Prostate gland (tissue), 2 donors: ENCODE measurements at regions not wholly inside any gene's neighbourhood (a gene's known extent, or its start where the extent isn't known, plus 50 kb on each side); places are given as distances from the start of the nearest gene placed in this dataset.

ENCODE experiments used
- DNase-seq: peaks from one replicate; pipeline ENCODE4 v3.0.0-alpha.2; 2019; ENCODE audit warnings: low spot score
- H3K27ac ChIP-seq, 2 donors: fragments of 200-600 bp; sonication (generic); 2 replicates each; pipeline ENCODE4 v1.5.1; 2017 to 2019
- H3K27me3 ChIP-seq: fragments of 200-600 bp; sonication (generic); replicated peaks from 2 replicates; pipeline ENCODE4 v1.5.1; 2019; ENCODE audit not compliant: insufficient read depth
- H3K36me3 ChIP-seq, 2 donors: fragments of 200-600 bp; sonication (generic); 1 replicate in 1 of 2; 2 replicates in 1 of 2; pipeline versions ENCODE4 v1.5.1 to v1.8.1; 2017 to 2019
- H3K4me1 ChIP-seq: fragments of 200-600 bp; sonication (generic); replicated peaks from 2 replicates; pipeline ENCODE4 v1.5.1; 2019
- H3K4me3 ChIP-seq, 2 donors: fragments of 200-600 bp; sonication (generic); 2 replicates each; pipeline ENCODE4 v1.5.1; 2017 to 2019
- H3K9me3 ChIP-seq: fragments of 200-600 bp; sonication (generic); 2 replicates; pipeline ENCODE4 v1.5.1; 2017
- CTCF ChIP-seq, 4 experiments: fragments of 200-600 bp in 2 of 4; fragments of 450-650 bp in 2 of 4; sonication (generic) in 2 of 4; IDR thresholded peaks; 1 replicate in 3 of 4; 2 replicates in 1 of 4; pipeline ENCODE4 v1.5.1; 2016 to 2019; ENCODE audit warnings: antibody characterized with exemption in 4 of 4, mild to moderate bottlenecking in 2 of 4, moderate library complexity in 2 of 4
- POLR2A ChIP-seq: fragments of 450-650 bp; IDR thresholded peaks from one replicate; pipeline ENCODE4 v1.6.1; 2016; ENCODE audit warnings: antibody characterized with exemption, mild to moderate bottlenecking
- POLR2AphosphoS5 ChIP-seq: sonication (generic); formaldehyde crosslinking; IDR thresholded peaks from one replicate; pipeline ENCODE4 v1.6.1; 2017; ENCODE audit warnings: antibody characterized with exemption
- WGBS: methylation state at CpG from one replicate; pipeline ENCODE4 v1.1.5; 2018; 5-methylcytosine and 5-hydroxymethylcytosine counted together
- intact Hi-C: fragments of 100-400 bp; cut with DNase I; formaldehyde crosslinking; loops from one replicate; pipeline ENCODE4 v1.14.2; 2022

- Histone ChIP-seq H3K36me3 (no peaks in the 10 kb centered on the region), H3K4me1 (no peaks in the 10 kb centered on the region), H3K9me3 (no peaks in the 10 kb centered on the region), H3K4me3 (no peak overlapping the region), H3K27ac (no peak overlapping the region), H3K27me3 (no peaks in the 10 kb centered on the region)
- no peak for DNase-seq
- TF ChIP-seq POLR2AphosphoS5: no peak
- TF ChIP-seq POLR2A: no peak
- no peak for TF ChIP-seq CTCF (IDR thresholded peaks at IDR 0.05)
- intact Hi-C loops: no loop called here
- WGBS: 88% methylated on average over 2 of the region's 2 CpGs
Observed at GRCh38 chr4:52173470-52174045, 122.5 kb downstream of the SPATA18 start.

- Histone ChIP-seq H3K27me3 (no peaks in the 10 kb centered on the region), H3K4me1 (no peaks in the 10 kb centered on the region), H3K4me3 (no peak overlapping the region), H3K36me3 (no peaks in the 10 kb centered on the region), H3K27ac (no peak overlapping the region), H3K9me3 (no peaks in the 10 kb centered on the region)
- intact Hi-C loops: no loop called here
- no peak for DNase-seq
- 33% methylated on average over 1 of the region's 1 CpG for WGBS
- no peak for TF ChIP-seq POLR2A
- no peak for TF ChIP-seq POLR2AphosphoS5
- no peak for TF ChIP-seq CTCF (IDR thresholded peaks at IDR 0.05)
Observed at GRCh38 chr4:52187603-52188002, 136.5 kb downstream of the SPATA18 start.

- H3K4me1 ChIP-seq: no peaks in the 10 kb centered on the region
- no peak overlapping the region for H3K4me3 ChIP-seq
- no peak overlapping the region for H3K27ac ChIP-seq
- H3K9me3 ChIP-seq: no peaks in the 10 kb centered on the region
- no peaks in the 10 kb centered on the region for H3K36me3 ChIP-seq
- intact Hi-C loops: loop anchor here (10.0 kb wide), 1 partner anchor 157 kb away; the partner anchor contains the start of gene SGCB
- 55% methylated on average over 2 of the region's 2 CpGs for whole genome bisulfite sequencing
- DNase-seq: no peak
- H3K27me3 ChIP-seq: no peaks in the 10 kb centered on the region
- no peak for TF ChIP-seq CTCF (IDR thresholded peaks at IDR 0.05)
- no peak for TF ChIP-seq POLR2AphosphoS5
- no peak for TF ChIP-seq POLR2A
Observed at GRCh38 chr4:52192001-52192400, 140.9 kb downstream of the SPATA18 start.

- intact Hi-C loops: loop anchor here (10.0 kb wide), 1 partner anchor 158 kb away; the partner anchor contains the start of gene SGCB
Observed at GRCh38 chr4:52192721-52193135, 141.6 kb downstream of the SPATA18 start.

More at GRCh38 chr4:52192721-52193135, 141.6 kb downstream of the SPATA18 start:
- no peaks in the 10 kb centered on the region for H3K9me3 ChIP-seq
- H3K4me1 ChIP-seq: no peaks in the 10 kb centered on the region
- DNase-seq: no peak
- no peaks in the 10 kb centered on the region for H3K36me3 ChIP-seq
- TF ChIP-seq POLR2A (no peak), POLR2AphosphoS5 (no peak), CTCF (IDR thresholded peaks at IDR 0.05) (no peak)
- no peak overlapping the region for H3K27ac ChIP-seq
- no peaks in the 10 kb centered on the region for H3K27me3 ChIP-seq
- H3K4me3 ChIP-seq: no peak overlapping the region
- WGBS: 22% methylated on average over 5 of the region's 6 CpGs
